NT2/D1 (cell line): ENCODE measurements at regions not wholly inside any gene's neighbourhood (a gene's known extent, or its start where the extent isn't known, plus 50 kb on each side); places are given as distances from the start of the nearest gene placed in this dataset.

ENCODE experiments used
- SUZ12 ChIP-seq: IDR thresholded peaks from 2 replicates; pipeline ENCODE4 v1.6.1; 2011; ENCODE audit not compliant: insufficient read length, insufficient read depth; ENCODE audit errors: extremely low read depth
- YY1 ChIP-seq: IDR thresholded peaks from 2 replicates; pipeline ENCODE4 v1.6.1; 2011; ENCODE audit not compliant: insufficient read length, insufficient read depth

DNA sequence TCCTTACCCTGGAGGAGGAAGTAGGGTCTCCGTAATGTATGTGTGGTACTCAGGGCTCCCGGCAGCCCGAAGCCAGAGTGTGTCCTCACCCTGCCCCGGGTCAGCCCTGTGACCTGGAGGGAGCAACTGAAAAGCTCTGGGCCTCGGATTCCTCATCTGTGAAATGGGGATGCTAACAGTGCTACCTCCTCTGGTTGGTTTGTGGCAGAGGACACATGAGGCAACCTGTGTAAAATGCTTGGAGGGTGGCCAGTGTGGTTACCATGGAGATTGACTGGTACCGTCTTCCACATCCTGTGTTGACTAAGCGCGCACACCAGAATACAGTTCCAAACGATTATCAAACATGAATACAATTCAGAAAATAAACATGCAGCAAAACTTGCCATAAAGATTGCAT lies 163.8 kb upstream of the KLF6 start:
- TF ChIP-seq SUZ12 = no peak
- TF ChIP-seq YY1 = no peak
